SH-SY5Y (cell line): ENCODE measurements at regions not wholly inside any gene's neighbourhood (a gene's known extent, or its start where the extent isn't known, plus 50 kb on each side); places are given as distances from the start of the nearest gene placed in this dataset.

Experiments used
- GATA2 ChIP-seq: IDR thresholded peaks from 2 replicates; pipeline ENCODE4 v1.6.1; 2011; ENCODE audit warnings: mild to moderate bottlenecking, low read depth, low read length
- GATA3 ChIP-seq: IDR thresholded peaks from 2 replicates; pipeline ENCODE4 v1.6.1; 2011; ENCODE audit warnings: low read depth, mild to moderate bottlenecking, low read length, moderate library complexity

DNA sequence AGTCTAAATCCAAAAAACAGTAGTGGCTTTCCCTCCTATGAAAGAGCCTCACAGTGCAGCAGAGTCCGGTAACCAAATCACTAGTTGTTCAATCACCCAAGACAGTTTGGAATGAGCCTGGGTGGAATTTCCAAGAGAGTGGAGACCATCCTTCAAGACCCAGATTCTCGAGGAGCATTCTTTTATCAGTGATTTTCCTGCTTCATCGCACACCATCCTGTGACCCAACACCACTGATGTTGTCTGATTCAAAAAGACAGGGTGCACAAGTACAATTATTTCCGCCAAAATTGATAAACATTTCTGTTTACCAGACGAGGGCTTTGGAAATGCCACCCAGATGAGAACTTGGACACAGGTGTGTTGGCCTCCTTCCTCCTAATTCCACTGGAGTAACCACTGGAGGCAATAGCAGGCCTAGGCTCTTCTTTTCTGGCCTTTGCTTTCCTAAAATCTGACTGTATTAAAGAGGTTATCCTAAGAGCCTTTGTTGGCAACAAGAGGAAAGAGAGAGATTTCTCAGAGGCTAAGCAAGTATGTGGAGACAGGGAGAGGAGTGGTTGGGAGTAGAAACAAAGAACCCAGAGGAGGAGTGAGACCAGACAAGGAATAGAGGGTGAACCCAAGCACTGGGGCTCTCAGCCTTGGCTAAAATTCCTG lies 56.3 kb upstream of the S1PR3 start:
- TF ChIP-seq GATA2, result no peak
- TF ChIP-seq GATA3, result no peak
